ENCODE measurements at regions not wholly inside any gene's neighbourhood (a gene's known extent, or its start where the extent isn't known, plus 50 kb on each side); places are given as distances from the start of the nearest gene placed in this dataset.

- H3K4ac ChIP-seq (replicated peaks; ENCODE audit: insufficient read length, low read depth, low read length): no peak overlapping the region
- H3K36me3 ChIP-seq (ENCODE audit: control insufficient read depth in 2 of 4, insufficient read depth in 4 of 4, low read length in 3 of 4): no peaks in the 10 kb centered on the region
- no peak overlapping the region for H4K8ac ChIP-seq (ENCODE audit: extremely low read depth, insufficient read depth, low read length)
- no peak overlapping the region for H3K23ac ChIP-seq (ENCODE audit: insufficient read length)
- H2AFZ ChIP-seq (ENCODE audit: low read length): no peak overlapping the region
- H3K23me2 ChIP-seq (ENCODE audit: low read depth, low read length): no peaks in the 10 kb centered on the region
- H3K56ac ChIP-seq (replicated peaks; ENCODE audit: insufficient read length, low read depth, low read length): no peak overlapping the region
- TF ChIP-seq EZH2 (IDR thresholded peaks at IDR 0.05; ENCODE audit: low read depth, low read length, severe bottlenecking) (no peak), SP1 (IDR thresholded peaks at IDR 0.05; ENCODE audit: low read depth, low read length) (no peak), SP4 (IDR thresholded peaks at IDR 0.05; ENCODE audit: low read length) (no peak), KDM4A (IDR thresholded peaks at IDR 0.05; ENCODE audit: low read depth, low read length, severe bottlenecking) (no peak), CHD1 (IDR thresholded peaks at IDR 0.05; ENCODE audit: low read depth, low read length) (no peak)
- FAIRE-seq: no peak
- H3K4me3 ChIP-seq (ENCODE audit: extremely low read depth in 1 of 4, insufficient read depth in 2 of 4, low read depth in 3 of 4, low read length in 4 of 4): no peak overlapping the region
- H4K91ac ChIP-seq (replicated peaks; ENCODE audit: insufficient read length, low read length): no peak overlapping the region
- POLR2A ChIA-PET (ENCODE audit: partially characterized antibody): no interaction called here
- no peak overlapping the region for H2BK5ac ChIP-seq (ENCODE audit: low read depth, low read length)
- no peaks in the 10 kb centered on the region for H3K27me3 ChIP-seq (replicated peaks in 1 of 4; ENCODE audit: control insufficient read depth in 3 of 4, extremely low read depth in 1 of 4, insufficient read depth in 3 of 4, low read length in 3 of 4)
- H3K27ac ChIP-seq (ENCODE audit: low read depth, low read length): no peak overlapping the region
- H2BK12ac ChIP-seq (ENCODE audit: low read depth, low read length): no peak overlapping the region
- no peaks in the 10 kb centered on the region for H4K20me1 ChIP-seq (replicated peaks in 1 of 2; ENCODE audit: control insufficient read depth in 1 of 2, insufficient read depth in 2 of 2, low read length in 2 of 2)
- H3K9ac ChIP-seq (replicated peaks in 1 of 4; ENCODE audit: extremely low read depth in 1 of 4, low read depth in 3 of 4, low read length in 3 of 4): no peak overlapping the region
- H3K4me1 ChIP-seq (replicated peaks in 1 of 4; ENCODE audit: control insufficient read depth in 3 of 4, insufficient read depth in 4 of 4, low read length in 3 of 4): no peaks in the 10 kb centered on the region
- H2BK120ac ChIP-seq (replicated peaks; ENCODE audit: low read depth, low read length): no peak overlapping the region
- 96% methylated on average over 2 of the region's 2 CpGs; no CpG with 5 or more reads in 1 of the 2 experiments for WGBS, 2 experiments (ENCODE audit: extremely low coverage in 1 of 2, insufficient coverage in 1 of 2, insufficient read length in 1 of 2, insufficient replicate concordance in 2 of 2, low coverage in 1 of 2, low lambda C conversion rate in 2 of 2, missing lambda C conversion rate in 1 of 2)
- H3K79me1 ChIP-seq (ENCODE audit: low read depth, low read length): no peaks in the 10 kb centered on the region
- no peak overlapping the region for H2BK15ac ChIP-seq (ENCODE audit: low read length)
- no peak overlapping the region for H2BK20ac ChIP-seq (ENCODE audit: low read length)
- no peak for DNase-seq (ENCODE audit: low read depth in 1 of 2, low spot score in 2 of 2)
- H3K18ac ChIP-seq (ENCODE audit: extremely low read depth, low read length): no peak overlapping the region
- H3K79me2 ChIP-seq (ENCODE audit: control insufficient read depth in 1 of 2, insufficient read depth in 2 of 2, low read length in 2 of 2): no peaks in the 10 kb centered on the region
- CTCF ChIA-PET (ENCODE audit: partially characterized antibody): interaction anchor here (0.7 to 1.9 kb wide), 5 partner anchors 13 to 228 kb away, joined by 3 to 5 read pairs (median 3); no protein-coding TSS in a partner anchor
- no peak overlapping the region for H3K14ac ChIP-seq (ENCODE audit: insufficient read length)
- H3K9me3 ChIP-seq (ENCODE audit: insufficient read depth in 2 of 2, low read depth in 1 of 2, low read length in 1 of 2): no peaks in the 10 kb centered on the region
- no peak overlapping the region for H2AK5ac ChIP-seq (ENCODE audit: low read depth, low read length)
- no peak overlapping the region for H3K4me2 ChIP-seq (ENCODE audit: insufficient read depth in 1 of 2, low read depth in 2 of 2, low read length in 2 of 2)
- H4K5ac ChIP-seq (ENCODE audit: insufficient read length, low read depth, low read length): no peak overlapping the region
These were observed 394.2 kb upstream of the ROBO2 start for GRCh38 chr3:76645724-76646123.

All from H1 (cell line).